ENCODE measurements at regions not wholly inside any gene's neighbourhood (a gene's known extent, or its start where the extent isn't known, plus 50 kb on each side); places are given as distances from the start of the nearest gene placed in this dataset.
"Not testable (repeated sequence)": the region's sequence is repeated elsewhere in the genome, so short reads cannot be mapped to it uniquely, and the experiment has no call there.

DNA sequence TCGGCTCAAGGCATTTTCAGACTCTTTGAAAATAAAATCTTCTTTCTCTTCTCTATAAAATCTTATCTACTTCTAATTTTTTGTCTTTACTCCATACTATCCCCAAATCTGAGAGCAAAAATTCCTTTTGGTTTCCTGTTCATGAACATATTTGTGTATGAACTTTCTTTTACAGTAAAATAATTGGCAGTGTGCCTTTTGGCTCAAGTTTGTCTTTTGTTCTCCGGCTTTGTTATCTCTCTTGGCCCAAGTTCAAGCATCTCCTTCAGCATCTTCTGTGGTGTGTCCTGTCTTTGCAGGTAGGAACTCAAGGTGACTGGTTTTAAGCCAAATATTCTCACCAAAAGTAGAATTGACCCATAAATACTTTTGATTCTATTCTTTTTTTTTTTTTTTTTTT is 276.6 kb upstream of the FAT1 start:
- Histone ChIP-seq H3K4me2 (no peak overlapping the region), H3K4me3 (no peak overlapping the region), H3K79me2 (no peaks in the 10 kb centered on the region), H4K20me1 (ENCODE audit: insufficient read depth, poor library complexity, severe bottlenecking) (no peaks in the 10 kb centered on the region), H3K4me1 (ENCODE audit: insufficient read depth) (no peaks in the 10 kb centered on the region), H3K27ac (no peak overlapping the region), H3K9me2 (replicated peaks; ENCODE audit: insufficient read depth) (no peaks in the 10 kb centered on the region), H3K36me3 (replicated peaks; ENCODE audit: insufficient read depth, low read depth) (no peaks in the 10 kb centered on the region), H2AFZ (no peak overlapping the region), H3K9me3 (ENCODE audit: low read depth) (no peaks in the 10 kb centered on the region), H3K27me3 (no peaks in the 10 kb centered on the region)
- TF ChIP-seq EZH2phosphoT487 (IDR thresholded peaks at IDR 0.05; ENCODE audit: low read depth, severe bottlenecking, unreplicated experiment) (no peak), EZH2 (IDR thresholded peaks at IDR 0.05; ENCODE audit: borderline replicate concordance) (no peak)
- TF ChIP-seq, protein P1, sequence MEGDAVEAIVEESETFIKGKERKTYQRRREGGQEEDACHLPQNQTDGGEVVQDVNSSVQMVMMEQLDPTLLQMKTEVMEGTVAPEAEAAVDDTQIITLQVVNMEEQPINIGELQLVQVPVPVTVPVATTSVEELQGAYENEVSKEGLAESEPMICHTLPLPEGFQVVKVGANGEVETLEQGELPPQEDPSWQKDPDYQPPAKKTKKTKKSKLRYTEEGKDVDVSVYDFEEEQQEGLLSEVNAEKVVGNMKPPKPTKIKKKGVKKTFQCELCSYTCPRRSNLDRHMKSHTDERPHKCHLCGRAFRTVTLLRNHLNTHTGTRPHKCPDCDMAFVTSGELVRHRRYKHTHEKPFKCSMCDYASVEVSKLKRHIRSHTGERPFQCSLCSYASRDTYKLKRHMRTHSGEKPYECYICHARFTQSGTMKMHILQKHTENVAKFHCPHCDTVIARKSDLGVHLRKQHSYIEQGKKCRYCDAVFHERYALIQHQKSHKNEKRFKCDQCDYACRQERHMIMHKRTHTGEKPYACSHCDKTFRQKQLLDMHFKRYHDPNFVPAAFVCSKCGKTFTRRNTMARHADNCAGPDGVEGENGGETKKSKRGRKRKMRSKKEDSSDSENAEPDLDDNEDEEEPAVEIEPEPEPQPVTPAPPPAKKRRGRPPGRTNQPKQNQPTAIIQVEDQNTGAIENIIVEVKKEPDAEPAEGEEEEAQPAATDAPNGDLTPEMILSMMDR (IDR thresholded peaks at IDR 0.05; ENCODE audit: poor library complexity), result no peak
- no peak for DNase-seq (ENCODE audit: low spot score)
- 67% methylated on average over 2 of the region's 2 CpGs for WGBS (ENCODE audit: low lambda C conversion rate, missing lambda C conversion rate)

DNA sequence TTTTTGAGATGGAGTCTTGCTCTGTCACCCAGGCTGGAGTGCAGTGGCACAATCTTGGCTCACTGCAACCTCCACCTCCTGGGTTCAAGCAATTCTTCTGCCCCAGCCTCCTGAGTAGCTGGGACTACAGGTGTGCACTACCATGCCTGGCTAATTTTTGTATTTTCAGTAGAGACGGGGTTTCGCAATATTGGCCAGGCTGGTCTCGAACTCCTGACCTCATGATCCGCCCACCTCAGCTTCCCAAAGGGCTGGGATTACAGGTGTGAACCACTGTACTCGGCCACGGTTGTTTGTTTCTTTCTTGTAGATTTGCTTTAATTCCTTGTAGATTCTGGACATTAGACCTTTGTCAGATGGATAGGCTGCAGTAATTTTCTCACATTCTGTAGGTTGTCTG is 278.5 kb upstream of the FAT1 start:
- not testable (repeated sequence) for H3K4me3 ChIP-seq; H3K36me3 ChIP-seq (replicated peaks; ENCODE audit: insufficient read depth, low read depth); H3K9me3 ChIP-seq (ENCODE audit: low read depth); H4K20me1 ChIP-seq (ENCODE audit: insufficient read depth, poor library complexity, severe bottlenecking); H3K79me2 ChIP-seq; H3K4me2 ChIP-seq; H3K27me3 ChIP-seq; H3K4me1 ChIP-seq (ENCODE audit: insufficient read depth); H3K9me2 ChIP-seq (replicated peaks; ENCODE audit: insufficient read depth); H3K27ac ChIP-seq; DNase-seq (ENCODE audit: low spot score); H2AFZ ChIP-seq
- 94% methylated on average over 6 of the region's 6 CpGs for WGBS (ENCODE audit: low lambda C conversion rate, missing lambda C conversion rate)

DNA sequence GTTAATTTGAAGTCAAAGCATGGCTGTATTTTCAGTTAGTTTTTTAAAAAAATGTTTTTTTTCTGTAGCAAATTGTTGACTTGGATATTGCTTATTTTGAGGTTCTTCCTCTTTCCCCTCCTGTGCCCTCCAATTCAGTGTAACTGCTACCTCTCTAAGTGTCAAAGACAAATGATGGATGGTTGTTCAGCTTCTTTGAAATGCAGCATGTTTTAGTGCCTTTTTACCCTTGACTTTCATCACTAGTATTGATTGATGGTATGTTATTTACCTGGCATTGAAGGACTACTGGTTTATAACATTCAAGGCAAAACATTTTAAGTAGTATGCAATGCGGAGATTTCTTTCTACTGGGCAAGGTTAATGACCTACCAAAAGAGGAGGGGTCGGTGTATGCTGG is 281.0 kb upstream of the FAT1 start:
- no peaks in the 10 kb centered on the region for H3K9me3 ChIP-seq (ENCODE audit: low read depth)
- no peak for DNase-seq (ENCODE audit: low spot score)
- TF ChIP-seq, protein P1 (IDR thresholded peaks at IDR 0.05; ENCODE audit: poor library complexity), result no peak
- no peak for TF ChIP-seq EZH2phosphoT487 (IDR thresholded peaks at IDR 0.05; ENCODE audit: low read depth, severe bottlenecking, unreplicated experiment)
- TF ChIP-seq EZH2 (IDR thresholded peaks at IDR 0.05; ENCODE audit: borderline replicate concordance), result no peak
- H3K36me3 ChIP-seq (replicated peaks; ENCODE audit: insufficient read depth, low read depth), result no peaks in the 10 kb centered on the region
- no peaks in the 10 kb centered on the region for H3K79me2 ChIP-seq
- no peak overlapping the region for H3K4me3 ChIP-seq
- no peak overlapping the region for H3K27ac ChIP-seq
- H3K4me2 ChIP-seq, result no peak overlapping the region
- no peaks in the 10 kb centered on the region for H4K20me1 ChIP-seq (ENCODE audit: insufficient read depth, poor library complexity, severe bottlenecking)
- H3K4me1 ChIP-seq (ENCODE audit: insufficient read depth), result no peaks in the 10 kb centered on the region
- WGBS (ENCODE audit: low lambda C conversion rate, missing lambda C conversion rate), result 81% methylated on average over 2 of the region's 2 CpGs
- no peak overlapping the region for H2AFZ ChIP-seq
- no peaks in the 10 kb centered on the region for H3K27me3 ChIP-seq
- H3K9me2 ChIP-seq (replicated peaks; ENCODE audit: insufficient read depth), result no peaks in the 10 kb centered on the region

DNA sequence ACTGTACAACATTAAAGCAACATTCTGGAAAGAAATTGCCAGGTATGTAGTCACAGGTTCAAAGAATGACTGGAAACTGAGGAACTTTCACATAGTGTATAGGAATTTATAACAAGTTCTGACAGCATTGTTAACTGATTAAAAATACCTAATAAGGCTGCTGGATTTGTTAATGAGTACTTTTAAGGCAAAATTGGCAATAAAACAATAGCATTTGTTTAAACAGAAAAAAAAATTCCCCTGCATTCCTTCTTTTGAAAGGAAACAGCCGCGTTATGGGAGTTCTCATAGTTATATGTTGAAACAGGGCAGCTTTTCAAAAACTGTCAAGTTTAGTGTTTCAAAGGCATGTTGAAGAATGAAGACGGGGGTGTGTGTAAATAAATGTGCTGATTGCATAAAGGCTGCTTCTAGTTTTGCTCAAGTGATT is 282.5 kb upstream of the FAT1 start:
- H3K4me1 ChIP-seq (ENCODE audit: insufficient read depth), result no peaks in the 10 kb centered on the region
- H3K27me3 ChIP-seq, result no peaks in the 10 kb centered on the region
- DNase-seq (ENCODE audit: low spot score), result peak; percentile 14
- 24% methylated on average over 3 of the region's 3 CpGs for WGBS (ENCODE audit: low lambda C conversion rate, missing lambda C conversion rate)
- H3K9me2 ChIP-seq (replicated peaks; ENCODE audit: insufficient read depth), result no peaks in the 10 kb centered on the region
- no peak overlapping the region for H3K4me3 ChIP-seq
- H3K27ac ChIP-seq, result no peak overlapping the region
- TF ChIP-seq, protein P1 (IDR thresholded peaks at IDR 0.05; ENCODE audit: poor library complexity), result no peak
- no peak for TF ChIP-seq EZH2phosphoT487 (IDR thresholded peaks at IDR 0.05; ENCODE audit: low read depth, severe bottlenecking, unreplicated experiment)
- TF ChIP-seq EZH2 (IDR thresholded peaks at IDR 0.05; ENCODE audit: borderline replicate concordance), result no peak
- H3K4me2 ChIP-seq, result peak overlapping the region; percentile 23
- no peak overlapping the region for H2AFZ ChIP-seq
- H4K20me1 ChIP-seq (ENCODE audit: insufficient read depth, poor library complexity, severe bottlenecking), result no peaks in the 10 kb centered on the region
- no peaks in the 10 kb centered on the region for H3K9me3 ChIP-seq (ENCODE audit: low read depth)
- H3K36me3 ChIP-seq (replicated peaks; ENCODE audit: insufficient read depth, low read depth), result no peaks in the 10 kb centered on the region
- no peaks in the 10 kb centered on the region for H3K79me2 ChIP-seq

Data from hepatocyte (in vitro differentiated cells).